Esophagus squamous epithelium (tissue), 5 donors: ENCODE measurements at regions not wholly inside any gene's neighbourhood (a gene's known extent, or its start where the extent isn't known, plus 50 kb on each side); places are given as distances from the start of the nearest gene placed in this dataset.

Experiments
- DNase-seq: peaks from one replicate; lab custom pipeline; 2025; lab: John Stamatoyannopoulos, UW
- H3K27ac ChIP-seq, 4 donors: fragments of 200-600 bp; sonication (generic); one replicate each; pipeline ENCODE4 v1.5.1; 2016 to 2019; ENCODE audit warnings: mild to moderate bottlenecking in 1 of 4
- H3K27me3 ChIP-seq, 4 donors: fragments of 200-600 bp; sonication (generic); 1 replicate in 3 of 4; 2 replicates in 1 of 4; pipeline versions ENCODE4 v1.5.1 to v1.6.0; 2017 to 2021; ENCODE audit warnings: antibody characterized with exemption in 1 of 4
- H3K36me3 ChIP-seq, 3 donors: fragments of 200-600 bp; sonication (generic); one replicate each; pipeline ENCODE4 v1.5.1; 2016 to 2019
- H3K4me1 ChIP-seq, 3 donors: fragments of 200-600 bp; sonication (generic); one replicate each; pipeline ENCODE4 v1.5.1; 2017 to 2019
- H3K4me3 ChIP-seq, 4 donors: fragments of 200-600 bp; sonication (generic); 1 replicate in 3 of 4; 2 replicates in 1 of 4; pipeline ENCODE4 v1.5.1; 2016 to 2019; ENCODE audit warnings: mild to moderate bottlenecking in 2 of 4, moderate library complexity in 1 of 4
- H3K9me3 ChIP-seq, 3 donors: fragments of 200-600 bp; sonication (generic); one replicate each; pipeline ENCODE4 v1.5.1; 2016 to 2019
- CTCF ChIP-seq, 6 experiments: fragments of 450-650 bp in 4 of 6; fragments of 200-600 bp in 2 of 6; sonication (generic) in 2 of 6; IDR thresholded peaks; one replicate each; pipeline ENCODE4 v1.5.1; 2016 to 2019; ENCODE audit warnings: antibody characterized with exemption in 6 of 6, mild to moderate bottlenecking in 4 of 6, moderate library complexity in 4 of 6
- POLR2A ChIP-seq, 4 donors: fragments of 450-650 bp; IDR thresholded peaks; one replicate each; pipeline ENCODE4 v1.6.1; 2017; ENCODE audit warnings: antibody characterized with exemption in 4 of 4, mild to moderate bottlenecking in 4 of 4, moderate library complexity in 3 of 4
- WGBS, 2 donors: methylation state at CpG; one replicate each; pipeline ENCODE4 v1.1.5; 2018; 5-methylcytosine and 5-hydroxymethylcytosine counted together
- intact Hi-C: fragments of 100-400 bp; cut with DNase I; formaldehyde crosslinking; loops from one replicate; pipeline ENCODE4 v1.15.0; 2022
- donor health status: DM: yes; HTN: yes; CAD: no.

- H3K36me3 ChIP-seq, result no peaks in the 10 kb centered on the region
- WGBS, 2 donors, result 94% methylated on average over 4 to 5 of the region's 5 CpGs
- DNase-seq, result no peak
- no peaks in the 10 kb centered on the region for H3K9me3 ChIP-seq
- no peak for TF ChIP-seq CTCF (IDR thresholded peaks at IDR 0.05)
- no peak for TF ChIP-seq POLR2A (IDR thresholded peaks at IDR 0.05)
- no peaks in the 10 kb centered on the region for H3K4me1 ChIP-seq
- H3K4me3 ChIP-seq, result no peak overlapping the region
- intact Hi-C loops, result no loop called here
- no peak overlapping the region for H3K27ac ChIP-seq
- H3K27me3 ChIP-seq, result no peaks in the 10 kb centered on the region
Measured at GRCh38 chr5:38638656-38639055, 82.2 kb upstream of the LIFR start.

- H3K27me3 ChIP-seq, result no peaks in the 10 kb centered on the region
- H3K4me3 ChIP-seq, result no peak overlapping the region
- no peak overlapping the region for H3K27ac ChIP-seq
- H3K4me1 ChIP-seq, result no peaks in the 10 kb centered on the region
- no peak for DNase-seq
- no peaks in the 10 kb centered on the region for H3K9me3 ChIP-seq
- TF ChIP-seq POLR2A (IDR thresholded peaks at IDR 0.05), result no peak
- TF ChIP-seq CTCF (IDR thresholded peaks at IDR 0.05), result no peak
- WGBS, 2 donors, result 38 to 39% methylated on average over 6 of the region's 6 CpGs
- H3K36me3 ChIP-seq, result no peaks in the 10 kb centered on the region
- intact Hi-C loops, result no loop called here
Measured at GRCh38 chr5:38639377-38640358, 83.2 kb upstream of the LIFR start.

- TF ChIP-seq POLR2A (IDR thresholded peaks at IDR 0.05) (no peak), CTCF (IDR thresholded peaks at IDR 0.05) (no peak)
- H3K27ac ChIP-seq, result no peak overlapping the region
- no peaks in the 10 kb centered on the region for H3K36me3 ChIP-seq
- no peak overlapping the region for H3K4me3 ChIP-seq
- no peaks in the 10 kb centered on the region for H3K9me3 ChIP-seq
- no peak for DNase-seq
- no peaks in the 10 kb centered on the region for H3K4me1 ChIP-seq
- 85 to 93% methylated on average over 3 of the region's 3 CpGs for WGBS, 2 donors
- intact Hi-C loops, result no loop called here
- H3K27me3 ChIP-seq, result no peaks in the 10 kb centered on the region
Measured at GRCh38 chr5:38641003-38641402, 84.6 kb upstream of the LIFR start.

- H3K9me3 ChIP-seq, result no peaks in the 10 kb centered on the region
- H3K36me3 ChIP-seq, result no peaks in the 10 kb centered on the region
- H3K4me3 ChIP-seq, result no peak overlapping the region
- intact Hi-C loops, result no loop called here
- WGBS, 2 donors, result 44 to 48% methylated on average over 7 of the region's 7 CpGs
- H3K27ac ChIP-seq, result peak overlapping the region in 1 of 4 donors; percentile 38
- TF ChIP-seq POLR2A (IDR thresholded peaks at IDR 0.05), result no peak
- TF ChIP-seq CTCF (IDR thresholded peaks at IDR 0.05), result no peak
- no peaks in the 10 kb centered on the region for H3K27me3 ChIP-seq
- H3K4me1 ChIP-seq, result no peaks in the 10 kb centered on the region
- DNase-seq, result no peak
Measured at GRCh38 chr5:38642189-38642911, 85.9 kb upstream of the LIFR start.

GRCh38 chr5:38643616-38644015, 87.2 kb upstream of the LIFR start:
- 77 to 83% methylated on average over 3 to 4 of the region's 4 CpGs for WGBS, 2 donors
- no peak for TF ChIP-seq CTCF (IDR thresholded peaks at IDR 0.05)
- TF ChIP-seq POLR2A (IDR thresholded peaks at IDR 0.05), result no peak
- Histone ChIP-seq H3K36me3 (no peaks in the 10 kb centered on the region), H3K27me3 (no peaks in the 10 kb centered on the region), H3K4me1 (no peaks in the 10 kb centered on the region), H3K27ac (no peak overlapping the region), H3K9me3 (no peaks in the 10 kb centered on the region), H3K4me3 (no peak overlapping the region)
- intact Hi-C loops, result no loop called here
- no peak for DNase-seq
